Body of pancreas (tissue), 4 donors: ENCODE measurements at regions not wholly inside any gene's neighbourhood (a gene's known extent, or its start where the extent isn't known, plus 50 kb on each side); places are given as distances from the start of the nearest gene placed in this dataset.

Source experiments
- ATAC-seq: fragments of 150-250 bp; one replicate; pipeline ENCODE4 v1.9.1; 2016
- DNase-seq, 4 donors: peaks; one replicate each; pipeline ENCODE4 v3.0.0-alpha.2; 2019
- H3K27ac ChIP-seq, 4 donors: fragments of 200-600 bp; sonication (generic); 1 replicate in 3 of 4; 2 replicates in 1 of 4; pipeline versions ENCODE4 v1.5.1 to v1.6.1; 2016 to 2019; ENCODE audit warnings: mild to moderate bottlenecking in 1 of 4, mixed read lengths in 1 of 4, moderate library complexity in 1 of 4
- H3K27me3 ChIP-seq, 2 donors: fragments of 200-600 bp; sonication (generic); one replicate each; pipeline ENCODE4 v1.6.0; 2016; ENCODE audit warnings: mild to moderate bottlenecking in 1 of 2
- H3K36me3 ChIP-seq, 2 donors: fragments of 200-600 bp; sonication (generic); replicated peaks in 1 of 2; 2 replicates each; pipeline ENCODE4 v1.5.1; 2016; ENCODE audit warnings: low read depth in 2 of 2; ENCODE audit not compliant: insufficient read depth in 1 of 2
- H3K4me1 ChIP-seq: fragments of 200-600 bp; sonication (generic); one replicate; pipeline ENCODE4 v1.6.0; 2016
- H3K4me3 ChIP-seq, 2 donors: fragments of 200-600 bp; sonication (generic); 1 replicate in 1 of 2; 2 replicates in 1 of 2; pipeline ENCODE4 v1.5.1; 2016 to 2019
- H3K9me3 ChIP-seq, 3 donors: fragments of 200-600 bp; sonication (generic); 1 replicate in 2 of 3; 2 replicates in 1 of 3; pipeline ENCODE4 v1.5.1; 2016
- CTCF ChIP-seq, 7 experiments: fragments of 450-650 bp in 4 of 7; fragments of 200-600 bp in 3 of 7; sonication (generic) in 3 of 7; IDR thresholded peaks; one replicate each; pipeline ENCODE4 v1.5.1; 2016 to 2019; ENCODE audit warnings: antibody characterized with exemption in 7 of 7
- POLR2A ChIP-seq, 3 donors: fragments of 450-650 bp; IDR thresholded peaks; one replicate each; pipeline ENCODE4 v1.6.1; 2016; ENCODE audit warnings: antibody characterized with exemption in 3 of 3, mild to moderate bottlenecking in 2 of 3
- WGBS, 2 donors: methylation state at CpG; one replicate each; pipeline ENCODE4 v1.1.5; 2017; 5-methylcytosine and 5-hydroxymethylcytosine counted together
- intact Hi-C: fragments of 100-400 bp; cut with DNase I; formaldehyde crosslinking; loops from one replicate; pipeline ENCODE4 v1.15.1; 2023

- Histone ChIP-seq H3K36me3 (no peaks in the 10 kb centered on the region), H3K27ac (no peak overlapping the region), H3K27me3 (no peaks in the 10 kb centered on the region), H3K4me1 (no peaks in the 10 kb centered on the region), H3K4me3 (no peak overlapping the region), H3K9me3 (no peaks in the 10 kb centered on the region)
- 20 to 39% methylated on average over 2 of the region's 2 CpGs for WGBS, 2 donors
- DNase-seq (no peak), ATAC-seq (no peak)
- intact Hi-C loops = loop anchor here (10.0 kb wide), 1 partner anchor 109 kb away; no protein-coding TSS in a partner anchor
- no peak for TF ChIP-seq CTCF (IDR thresholded peaks at IDR 0.05)
- no peak for TF ChIP-seq POLR2A (IDR thresholded peaks at IDR 0.05)
Observed at GRCh38 chr17:5703736-5704135, 119.4 kb upstream of the NLRP1 start.

- 33 to 43% methylated on average over 10 to 12 of the region's 12 CpGs for WGBS, 2 donors
- DNase-seq (no peak), ATAC-seq (no peak)
- no peaks in the 10 kb centered on the region for H3K4me1 ChIP-seq
- no peaks in the 10 kb centered on the region for H3K27me3 ChIP-seq
- H3K9me3 ChIP-seq = no peaks in the 10 kb centered on the region
- no peak overlapping the region for H3K4me3 ChIP-seq
- intact Hi-C loops = loop anchor here (10.0 kb wide), 1 partner anchor 110 kb away; no protein-coding TSS in a partner anchor
- TF ChIP-seq POLR2A (IDR thresholded peaks at IDR 0.05) (no peak), CTCF (IDR thresholded peaks at IDR 0.05) (no peak)
- H3K27ac ChIP-seq = no peak overlapping the region
- no peaks in the 10 kb centered on the region for H3K36me3 ChIP-seq
Observed at GRCh38 chr17:5705081-5705875, 121.0 kb upstream of the NLRP1 start.

GRCh38 chr17:5705876-5706576 is 121.7 kb upstream of the NLRP1 start:
- H3K27me3 ChIP-seq = no peaks in the 10 kb centered on the region
- no peak overlapping the region for H3K27ac ChIP-seq
- DNase-seq = no peak
- intact Hi-C loops = loop anchor here (10.0 kb wide), 1 partner anchor 111 kb away; no protein-coding TSS in a partner anchor
- no peak overlapping the region for H3K4me3 ChIP-seq
- 77 to 81% methylated on average over 9 to 10 of the region's 10 CpGs for WGBS, 2 donors
- no peaks in the 10 kb centered on the region for H3K9me3 ChIP-seq
- no peaks in the 10 kb centered on the region for H3K36me3 ChIP-seq
- H3K4me1 ChIP-seq = no peaks in the 10 kb centered on the region
- no peak for ATAC-seq
- TF ChIP-seq CTCF (IDR thresholded peaks at IDR 0.05) = no peak
- TF ChIP-seq POLR2A (IDR thresholded peaks at IDR 0.05) = no peak

GRCh38 chr17:5706577-5707210 is 122.4 kb upstream of the NLRP1 start:
- Histone ChIP-seq H3K36me3 (no peaks in the 10 kb centered on the region), H3K27ac (no peak overlapping the region), H3K27me3 (no peaks in the 10 kb centered on the region), H3K9me3 (no peaks in the 10 kb centered on the region), H3K4me1 (no peaks in the 10 kb centered on the region), H3K4me3 (no peak overlapping the region)
- intact Hi-C loops = loop anchor here (10.0 kb wide), 1 partner anchor 112 kb away; no protein-coding TSS in a partner anchor
- DNase-seq (peak; percentile 29 to 58 (median 46)), ATAC-seq (no peak)
- peak; percentile 32 to 50 (median 44) for TF ChIP-seq CTCF (IDR thresholded peaks at IDR 0.05)
- TF ChIP-seq POLR2A (IDR thresholded peaks at IDR 0.05) = no peak
- WGBS, 2 donors = 37 to 59% methylated on average over 4 to 8 of the region's 8 CpGs
